Thoracic aorta (tissue), 2 donors: ENCODE measurements at regions not wholly inside any gene's neighbourhood (a gene's known extent, or its start where the extent isn't known, plus 50 kb on each side); places are given as distances from the start of the nearest gene placed in this dataset.

Experiments used
- ATAC-seq: fragments of 150-250 bp; one replicate; pipeline ENCODE4 v1.8.0; 2017; ENCODE audit warnings: low read depth; ENCODE audit not compliant: insufficient number of reproducible peaks, low FRiP score
- DNase-seq: peaks from one replicate; pipeline ENCODE4 v3.0.0-alpha.2; 2020; ENCODE audit warnings: low spot score
- H3K27ac ChIP-seq, 2 donors: fragments of 200-600 bp; sonication (generic); 1 replicate in 1 of 2; 2 replicates in 1 of 2; pipeline ENCODE4 v1.5.1; 2016; ENCODE audit warnings: mild to moderate bottlenecking in 2 of 2, moderate library complexity in 2 of 2
- H3K27me3 ChIP-seq: fragments of 200-600 bp; sonication (generic); replicated peaks from 2 replicates; pipeline ENCODE4 v1.6.0; 2016; ENCODE audit warnings: mild to moderate bottlenecking; ENCODE audit not compliant: insufficient read depth
- H3K36me3 ChIP-seq: fragments of 200-600 bp; sonication (generic); one replicate; pipeline ENCODE4 v1.5.1; 2016
- H3K4me1 ChIP-seq, 2 donors: fragments of 200-600 bp; sonication (generic); 1 replicate in 1 of 2; 2 replicates in 1 of 2; pipeline versions ENCODE4 v1.5.1 to v1.6.0; 2016; ENCODE audit warnings: low read depth in 2 of 2, mild to moderate bottlenecking in 1 of 2; ENCODE audit not compliant: control insufficient read depth in 1 of 2
- H3K4me3 ChIP-seq: fragments of 200-600 bp; sonication (generic); 2 replicates; pipeline ENCODE4 v1.5.1; 2016; ENCODE audit warnings: mild to moderate bottlenecking
- H3K9me3 ChIP-seq: fragments of 200-600 bp; sonication (generic); 2 replicates; pipeline ENCODE4 v1.5.1; 2016
- TF ChIP-seq, protein P1 (sequence below): fragments of 200-600 bp; sonication (generic); IDR thresholded peaks from one replicate; pipeline ENCODE4 v1.5.1; 2019; ENCODE audit warnings: antibody characterized with exemption

DNA sequence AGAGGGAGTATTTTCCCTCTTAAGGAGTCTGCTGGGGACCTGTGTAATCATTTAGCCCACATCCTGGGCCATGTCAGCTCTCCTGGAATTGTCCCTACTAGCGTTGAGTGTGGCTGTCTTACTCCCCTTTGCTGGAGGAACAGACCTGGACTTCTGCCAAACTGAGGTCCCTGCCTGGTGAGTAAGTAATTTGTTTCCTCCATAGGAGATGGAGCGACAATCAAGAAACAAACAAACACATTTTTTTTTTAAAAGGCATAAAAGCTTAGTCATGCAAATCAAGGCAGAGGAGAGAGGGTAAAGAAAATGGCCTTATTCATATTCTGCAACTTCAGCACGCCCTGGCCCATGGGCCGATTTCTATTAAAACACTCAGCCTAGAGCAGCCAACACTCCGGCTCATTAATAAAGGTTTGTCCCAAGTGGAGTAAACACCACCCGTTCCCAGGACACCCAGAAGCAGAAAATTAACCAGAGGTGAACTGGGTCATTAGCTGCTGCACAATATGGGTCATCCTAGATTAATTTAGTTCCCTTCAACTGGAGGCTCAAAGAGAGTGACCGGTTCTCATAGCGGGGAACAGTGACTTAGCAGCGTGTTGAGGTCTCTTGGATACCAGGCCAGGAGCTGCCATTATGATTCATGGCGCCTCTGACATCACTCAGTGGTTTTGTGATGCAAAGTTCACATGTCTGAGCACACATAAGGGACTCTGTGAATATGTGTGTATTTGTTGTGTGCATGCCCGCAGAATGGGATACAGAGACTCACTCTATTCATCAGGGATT, 165.0 kb upstream of the SULF2 start:
- ATAC-seq (no peak), DNase-seq (no peak)
- Histone ChIP-seq H3K36me3 (no peaks in the 10 kb centered on the region), H3K27me3 (no peaks in the 10 kb centered on the region), H3K4me1 (no peaks in the 10 kb centered on the region), H3K27ac (no peak overlapping the region), H3K4me3 (no peak overlapping the region), H3K9me3 (no peaks in the 10 kb centered on the region)
- TF ChIP-seq, protein P1, sequence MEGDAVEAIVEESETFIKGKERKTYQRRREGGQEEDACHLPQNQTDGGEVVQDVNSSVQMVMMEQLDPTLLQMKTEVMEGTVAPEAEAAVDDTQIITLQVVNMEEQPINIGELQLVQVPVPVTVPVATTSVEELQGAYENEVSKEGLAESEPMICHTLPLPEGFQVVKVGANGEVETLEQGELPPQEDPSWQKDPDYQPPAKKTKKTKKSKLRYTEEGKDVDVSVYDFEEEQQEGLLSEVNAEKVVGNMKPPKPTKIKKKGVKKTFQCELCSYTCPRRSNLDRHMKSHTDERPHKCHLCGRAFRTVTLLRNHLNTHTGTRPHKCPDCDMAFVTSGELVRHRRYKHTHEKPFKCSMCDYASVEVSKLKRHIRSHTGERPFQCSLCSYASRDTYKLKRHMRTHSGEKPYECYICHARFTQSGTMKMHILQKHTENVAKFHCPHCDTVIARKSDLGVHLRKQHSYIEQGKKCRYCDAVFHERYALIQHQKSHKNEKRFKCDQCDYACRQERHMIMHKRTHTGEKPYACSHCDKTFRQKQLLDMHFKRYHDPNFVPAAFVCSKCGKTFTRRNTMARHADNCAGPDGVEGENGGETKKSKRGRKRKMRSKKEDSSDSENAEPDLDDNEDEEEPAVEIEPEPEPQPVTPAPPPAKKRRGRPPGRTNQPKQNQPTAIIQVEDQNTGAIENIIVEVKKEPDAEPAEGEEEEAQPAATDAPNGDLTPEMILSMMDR = no peak

DNA sequence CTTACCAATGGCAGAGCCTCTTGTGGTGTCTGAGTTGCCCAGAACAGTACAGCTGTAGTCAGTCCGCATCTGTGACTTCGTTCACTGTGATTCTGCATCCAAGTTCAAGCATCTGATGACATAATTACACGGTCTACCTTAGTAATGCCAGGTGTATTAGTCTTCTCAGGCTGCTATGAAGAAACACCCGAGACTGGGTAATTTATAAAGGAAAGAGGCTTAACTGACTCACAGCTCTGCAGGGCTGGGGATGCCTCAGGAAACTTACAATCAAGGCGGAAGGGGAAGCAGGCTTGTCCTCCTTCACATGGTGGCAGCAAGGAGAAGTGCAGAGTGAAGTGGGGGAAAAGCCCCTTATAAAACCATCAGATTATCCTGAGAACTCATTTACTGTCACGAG, 163.9 kb upstream of the SULF2 start:
- Histone ChIP-seq H3K27me3 (no peaks in the 10 kb centered on the region), H3K36me3 (no peaks in the 10 kb centered on the region), H3K4me3 (no peak overlapping the region), H3K9me3 (no peaks in the 10 kb centered on the region), H3K4me1 (no peaks in the 10 kb centered on the region), H3K27ac (no peak overlapping the region)
- no peak for DNase-seq
- ATAC-seq = no peak
- TF ChIP-seq, protein P1 = no peak

DNA sequence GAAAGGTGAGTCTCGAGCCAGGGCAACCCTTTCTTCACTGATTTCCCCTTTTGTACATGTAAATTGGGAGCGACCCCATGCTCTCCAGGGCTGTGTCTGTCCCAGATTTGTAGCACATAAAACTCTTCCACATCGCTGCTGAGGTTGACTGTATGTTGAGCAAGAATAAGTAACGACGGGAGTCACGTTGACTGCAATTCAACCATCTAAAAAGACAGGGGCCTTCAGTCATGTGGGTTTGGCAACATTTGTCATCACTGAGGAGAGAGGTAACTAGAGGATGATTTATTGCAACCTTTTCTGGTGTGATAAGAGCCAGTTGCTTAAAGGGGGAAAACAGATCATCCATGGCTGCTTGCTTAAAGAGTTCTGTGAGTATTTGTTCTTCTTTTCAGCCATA, 159.4 kb upstream of the SULF2 start:
- no peaks in the 10 kb centered on the region for H3K9me3 ChIP-seq
- H3K36me3 ChIP-seq = no peaks in the 10 kb centered on the region
- TF ChIP-seq, protein P1 = no peak
- no peak overlapping the region for H3K27ac ChIP-seq
- no peak for DNase-seq
- no peaks in the 10 kb centered on the region for H3K4me1 ChIP-seq
- no peaks in the 10 kb centered on the region for H3K27me3 ChIP-seq
- ATAC-seq = no peak
- no peak overlapping the region for H3K4me3 ChIP-seq

DNA sequence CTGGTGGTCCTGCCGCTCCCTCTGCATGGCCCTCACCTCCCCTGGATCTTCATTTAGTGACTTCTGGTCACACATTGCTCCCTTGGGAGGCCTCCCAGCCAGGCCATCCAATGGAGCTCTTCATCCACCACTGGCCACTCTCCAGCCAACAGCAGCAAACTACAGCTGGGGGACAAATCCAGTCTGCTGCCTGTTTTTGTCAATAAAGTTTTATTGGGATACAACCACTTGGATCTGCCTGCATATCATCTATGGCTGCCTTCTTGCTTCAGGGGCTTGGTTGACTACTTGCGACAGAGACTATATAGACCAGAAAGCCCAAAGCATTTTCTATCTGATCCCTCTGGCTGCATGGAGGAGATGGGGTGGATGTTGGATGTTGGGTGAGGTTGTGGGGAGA, 156.6 kb upstream of the SULF2 start:
- Histone ChIP-seq H3K36me3 (no peaks in the 10 kb centered on the region), H3K27me3 (no peaks in the 10 kb centered on the region), H3K4me3 (no peak overlapping the region), H3K4me1 (no peaks in the 10 kb centered on the region), H3K27ac (no peak overlapping the region), H3K9me3 (no peaks in the 10 kb centered on the region)
- TF ChIP-seq, protein P1 = no peak
- ATAC-seq (no peak), DNase-seq (no peak)

DNA sequence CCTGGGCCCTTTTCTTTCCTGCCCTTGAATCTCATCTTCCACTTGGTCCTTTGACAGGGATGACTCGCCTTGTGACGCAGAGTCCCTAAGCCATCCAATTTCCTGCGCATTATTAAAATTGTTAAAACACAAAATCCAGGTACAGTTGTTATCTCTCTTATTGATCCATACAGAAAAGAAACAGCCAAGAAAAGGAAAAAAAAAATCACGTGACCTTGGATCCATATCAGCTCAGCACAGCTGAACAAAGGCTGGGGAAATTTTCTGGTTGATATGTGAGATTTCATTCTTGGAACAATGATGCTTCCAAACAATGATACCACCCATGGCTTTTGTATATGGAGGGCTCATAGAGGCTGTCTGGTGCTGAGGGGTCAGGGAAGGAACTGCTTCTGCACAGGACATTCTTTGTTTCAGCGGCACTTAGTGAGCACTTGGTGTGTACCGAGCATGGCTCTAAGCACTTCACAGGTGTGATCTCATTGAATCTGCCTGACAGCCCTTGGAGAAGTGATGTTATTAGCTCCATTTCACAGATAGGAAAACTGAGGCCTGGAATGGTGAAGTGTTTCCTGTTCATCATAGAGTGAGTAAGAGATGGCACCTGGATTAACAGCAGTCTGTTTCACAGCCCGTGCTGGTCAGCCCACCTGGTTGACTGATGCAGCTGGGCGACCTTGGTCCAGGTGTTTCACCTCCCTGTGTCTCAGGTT, 155.0 kb upstream of the SULF2 start:
- H3K9me3 ChIP-seq = no peaks in the 10 kb centered on the region
- H3K36me3 ChIP-seq = no peaks in the 10 kb centered on the region
- TF ChIP-seq, protein P1 = no peak
- ATAC-seq = no peak
- no peak for DNase-seq
- no peak overlapping the region for H3K4me3 ChIP-seq
- H3K27me3 ChIP-seq = no peaks in the 10 kb centered on the region
- no peaks in the 10 kb centered on the region for H3K4me1 ChIP-seq
- no peak overlapping the region for H3K27ac ChIP-seq
